ENCODE measurements at regions not wholly inside any gene's neighbourhood (a gene's known extent, or its start where the extent isn't known, plus 50 kb on each side); places are given as distances from the start of the nearest gene placed in this dataset.

DNA sequence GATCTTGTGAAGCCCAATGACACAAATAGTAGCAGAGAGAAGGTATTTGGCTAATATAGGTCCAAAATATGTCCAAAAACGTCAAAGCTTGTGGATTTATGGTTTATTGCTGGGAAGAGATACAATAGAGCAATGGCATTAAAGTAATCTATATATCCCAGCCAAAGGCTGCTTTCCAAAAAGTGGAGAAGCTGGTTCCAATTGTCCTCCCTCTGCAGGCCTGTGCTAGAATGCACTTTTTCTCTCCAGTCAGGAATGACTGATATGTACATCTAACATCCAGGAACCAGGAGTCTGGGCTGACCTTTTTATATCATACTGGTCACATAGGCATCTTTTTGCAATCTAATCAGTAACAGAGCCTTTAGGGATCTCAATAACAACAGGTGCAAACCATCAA, 167.1 kb upstream of the FAM3C start:
- TF ChIP-seq TAF1 (IDR thresholded peaks at IDR 0.05; ENCODE audit: borderline replicate concordance, insufficient read depth, low read length) (no peak), POLR2AphosphoS5 (IDR thresholded peaks at IDR 0.05; ENCODE audit: low read depth, low read length) (no peak), SIN3A (IDR thresholded peaks at IDR 0.05; ENCODE audit: borderline replicate concordance, insufficient read depth, low read length) (no peak), FOXP2 (optimal IDR thresholded peaks at IDR 0.05; ENCODE audit: borderline replicate concordance, extremely low read depth, extremely low read length, insufficient read depth) (no peak)
- TF ChIP-seq, protein P1, sequence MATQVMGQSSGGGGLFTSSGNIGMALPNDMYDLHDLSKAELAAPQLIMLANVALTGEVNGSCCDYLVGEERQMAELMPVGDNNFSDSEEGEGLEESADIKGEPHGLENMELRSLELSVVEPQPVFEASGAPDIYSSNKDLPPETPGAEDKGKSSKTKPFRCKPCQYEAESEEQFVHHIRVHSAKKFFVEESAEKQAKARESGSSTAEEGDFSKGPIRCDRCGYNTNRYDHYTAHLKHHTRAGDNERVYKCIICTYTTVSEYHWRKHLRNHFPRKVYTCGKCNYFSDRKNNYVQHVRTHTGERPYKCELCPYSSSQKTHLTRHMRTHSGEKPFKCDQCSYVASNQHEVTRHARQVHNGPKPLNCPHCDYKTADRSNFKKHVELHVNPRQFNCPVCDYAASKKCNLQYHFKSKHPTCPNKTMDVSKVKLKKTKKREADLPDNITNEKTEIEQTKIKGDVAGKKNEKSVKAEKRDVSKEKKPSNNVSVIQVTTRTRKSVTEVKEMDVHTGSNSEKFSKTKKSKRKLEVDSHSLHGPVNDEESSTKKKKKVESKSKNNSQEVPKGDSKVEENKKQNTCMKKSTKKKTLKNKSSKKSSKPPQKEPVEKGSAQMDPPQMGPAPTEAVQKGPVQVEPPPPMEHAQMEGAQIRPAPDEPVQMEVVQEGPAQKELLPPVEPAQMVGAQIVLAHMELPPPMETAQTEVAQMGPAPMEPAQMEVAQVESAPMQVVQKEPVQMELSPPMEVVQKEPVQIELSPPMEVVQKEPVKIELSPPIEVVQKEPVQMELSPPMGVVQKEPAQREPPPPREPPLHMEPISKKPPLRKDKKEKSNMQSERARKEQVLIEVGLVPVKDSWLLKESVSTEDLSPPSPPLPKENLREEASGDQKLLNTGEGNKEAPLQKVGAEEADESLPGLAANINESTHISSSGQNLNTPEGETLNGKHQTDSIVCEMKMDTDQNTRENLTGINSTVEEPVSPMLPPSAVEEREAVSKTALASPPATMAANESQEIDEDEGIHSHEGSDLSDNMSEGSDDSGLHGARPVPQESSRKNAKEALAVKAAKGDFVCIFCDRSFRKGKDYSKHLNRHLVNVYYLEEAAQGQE (IDR thresholded peaks at IDR 0.05; ENCODE audit: insufficient read depth in 1 of 2, low read depth in 2 of 2, low read length in 2 of 2): no peak
